HS-5 (cell line): ENCODE measurements at regions not wholly inside any gene's neighbourhood (a gene's known extent, or its start where the extent isn't known, plus 50 kb on each side); places are given as distances from the start of the nearest gene placed in this dataset.
A peak's percentile ranks its signal among the peaks of the same experiment; 100 is the strongest.

Experiments used
- DNase-seq: peaks from one replicate; pipeline ENCODE4 v3.0.0-alpha.2; 2012; ENCODE audit warnings: low read depth

DNA sequence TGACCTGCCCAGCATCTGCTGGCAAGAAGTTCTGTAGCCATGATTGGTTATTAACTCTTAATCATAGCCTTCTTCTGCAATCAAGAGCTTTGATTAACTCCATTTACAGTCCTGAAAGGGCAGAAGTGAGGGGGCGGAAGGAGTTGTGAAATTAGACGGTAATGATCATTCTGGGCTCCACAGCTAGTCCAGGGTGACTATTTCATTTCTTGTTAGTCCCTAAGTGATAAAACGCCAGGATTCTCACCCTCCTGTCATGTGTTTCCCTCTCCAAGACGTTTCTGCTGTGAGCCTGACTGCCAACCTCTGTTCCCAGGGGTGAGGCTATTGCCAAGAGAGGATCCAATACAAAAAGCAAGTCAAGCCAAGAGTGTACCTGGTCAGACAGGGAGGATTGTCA, 155.9 kb upstream of the IPO5 start:
- no peak for DNase-seq

DNA sequence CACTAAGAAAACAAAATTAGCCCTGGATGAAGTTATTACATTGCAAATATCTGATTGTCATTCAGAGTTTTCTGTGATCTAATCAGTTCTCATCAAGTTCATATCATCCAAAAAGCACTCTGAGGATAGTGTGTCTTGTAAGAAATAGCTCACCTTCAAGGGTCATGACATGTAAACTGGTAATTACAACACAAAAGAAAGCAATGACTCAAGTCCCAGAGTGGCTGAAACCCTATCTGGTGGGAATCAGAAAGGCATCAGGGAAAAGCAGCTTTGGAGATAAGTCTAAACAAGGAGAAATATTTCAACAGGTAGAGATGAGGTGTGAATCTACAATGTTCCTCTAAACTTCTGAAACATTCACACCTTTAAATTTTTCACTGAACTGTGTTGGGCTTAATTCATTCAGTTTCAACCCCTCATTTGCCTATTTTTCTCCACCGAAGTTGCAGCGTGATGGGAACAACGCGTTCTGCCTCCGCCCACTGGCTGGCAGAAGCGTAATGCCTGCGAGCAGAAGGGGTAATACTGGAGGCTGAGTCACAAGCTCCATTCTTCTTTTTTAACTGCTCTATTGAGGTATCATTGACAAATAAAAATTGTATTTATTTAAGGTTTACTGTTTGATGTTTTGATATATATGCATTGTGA, 155.2 kb upstream of the IPO5 start:
- no peak for DNase-seq

DNA sequence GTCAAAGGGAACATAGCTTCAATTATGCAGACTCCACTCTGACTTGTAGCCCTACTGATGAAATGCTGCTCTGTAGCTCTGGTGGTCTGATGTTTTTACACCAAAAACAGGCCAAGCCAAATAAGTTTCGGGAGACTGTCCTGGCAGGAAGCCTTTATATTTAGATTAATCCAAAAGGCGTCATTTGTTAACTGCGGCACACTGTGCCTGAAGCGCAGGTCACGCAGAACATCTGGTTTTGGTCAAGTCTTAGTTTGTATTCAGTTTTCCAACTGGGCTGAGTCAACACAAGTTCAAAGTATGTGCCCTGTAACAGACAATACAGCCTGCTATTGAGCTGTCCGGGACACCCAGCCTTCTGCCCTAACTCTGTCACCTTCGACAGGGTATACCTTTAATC, 154.6 kb upstream of the IPO5 start:
- DNase-seq: no peak

DNA sequence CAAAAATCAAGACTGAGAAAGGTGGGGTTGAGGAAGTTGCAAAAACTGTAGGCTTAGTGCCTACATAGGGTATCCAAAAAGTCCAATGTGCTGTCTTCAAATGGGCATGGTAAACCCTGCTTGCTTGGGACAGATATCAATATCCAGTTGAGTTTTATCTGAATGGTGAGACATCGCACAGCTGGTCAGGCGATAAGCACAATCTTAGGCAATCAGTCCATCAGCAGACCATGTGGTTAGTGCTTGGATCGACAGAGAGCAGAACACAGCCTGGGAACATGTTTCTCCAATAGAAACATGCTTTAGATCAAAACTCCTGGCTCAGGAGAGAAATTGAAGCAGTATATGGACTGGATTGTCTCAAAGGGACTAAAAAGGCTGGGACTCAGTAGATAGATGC, 151.3 kb upstream of the IPO5 start:
- DNase-seq: no peak

DNA sequence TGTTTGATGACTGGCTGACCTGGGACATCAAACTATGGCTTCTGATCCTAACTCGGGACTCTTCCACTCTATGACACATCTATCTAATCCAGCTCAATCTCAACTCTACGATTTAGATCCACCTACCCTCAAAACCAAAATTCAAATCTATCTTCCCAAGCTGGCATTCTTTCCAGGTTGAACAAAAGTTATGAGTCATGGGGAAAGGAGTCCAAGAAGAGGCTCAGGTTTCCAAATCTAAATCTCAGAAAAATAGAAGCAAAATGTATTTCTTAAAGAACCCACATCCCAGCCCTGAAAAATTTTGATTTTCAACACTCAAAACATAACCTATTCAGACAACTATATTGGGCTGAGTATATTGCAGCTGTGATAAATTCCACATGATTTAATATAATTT, 143.9 kb upstream of the IPO5 start:
- no peak for DNase-seq

DNA sequence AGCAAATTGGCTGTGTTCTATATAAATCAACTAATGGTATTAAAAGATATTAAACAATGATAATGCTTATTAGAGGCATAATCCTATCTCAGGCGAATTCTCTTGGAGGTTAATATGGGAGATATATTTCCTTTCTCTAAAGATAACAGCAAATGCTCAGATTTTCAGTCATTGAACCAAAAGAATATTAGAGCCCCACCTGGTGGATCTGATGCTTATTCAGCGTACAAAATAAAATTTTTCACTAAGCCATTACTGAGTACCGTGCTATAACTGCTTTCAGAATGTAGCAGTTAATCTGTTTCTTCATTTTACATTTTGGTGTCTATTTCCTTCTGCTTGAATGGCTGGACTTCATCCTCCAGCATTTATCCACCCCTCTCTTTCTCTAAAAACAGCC, 143.3 kb upstream of the IPO5 start:
- no peak for DNase-seq

DNA sequence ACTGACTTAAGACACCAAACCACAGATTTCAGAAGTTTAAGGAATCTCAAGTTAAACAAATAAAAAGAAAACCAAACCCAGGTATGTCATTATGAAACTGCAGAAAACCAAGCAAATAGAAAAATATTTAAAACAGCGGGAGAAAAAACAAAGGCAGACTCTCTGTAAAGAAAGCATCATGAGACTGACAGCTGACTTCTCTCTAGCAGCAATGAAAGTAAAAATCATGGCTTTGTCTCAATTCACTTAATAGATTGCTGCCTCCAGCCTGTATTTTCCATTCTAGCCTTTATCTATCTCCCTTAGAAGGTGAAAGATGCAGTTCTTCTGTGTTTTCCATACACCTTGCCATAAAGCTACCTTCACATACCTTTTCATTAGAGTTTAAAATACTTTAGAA, 131.1 kb upstream of the IPO5 start:
- no peak for DNase-seq

DNA sequence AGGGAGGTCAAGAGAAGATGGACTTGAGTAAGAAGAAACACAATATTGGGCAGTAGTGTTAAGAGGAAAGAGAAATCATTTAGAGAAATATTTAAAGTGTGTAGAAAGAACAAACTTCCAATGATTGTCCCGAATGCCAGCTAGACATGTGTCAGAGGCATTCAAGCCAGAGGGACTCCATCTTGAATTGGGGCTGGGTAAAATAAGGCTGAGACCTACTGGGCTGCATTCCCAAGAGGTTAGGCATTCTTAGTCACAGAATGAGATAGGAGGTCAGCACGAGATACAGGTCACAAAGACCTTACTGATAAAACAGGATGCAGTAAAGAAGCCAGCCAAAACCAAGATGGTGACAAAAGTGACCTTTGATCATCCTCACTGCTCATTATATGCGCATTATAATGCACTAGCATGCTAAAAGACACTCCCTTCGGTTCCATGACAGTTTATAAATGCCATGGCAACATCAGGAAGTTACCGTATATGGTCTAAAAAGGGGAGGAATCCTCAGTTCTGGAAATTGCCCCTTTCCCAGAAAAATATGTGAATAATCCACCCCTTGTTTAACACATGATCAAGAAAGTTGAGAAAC, 127.0 kb upstream of the IPO5 start:
- no peak for DNase-seq

DNA sequence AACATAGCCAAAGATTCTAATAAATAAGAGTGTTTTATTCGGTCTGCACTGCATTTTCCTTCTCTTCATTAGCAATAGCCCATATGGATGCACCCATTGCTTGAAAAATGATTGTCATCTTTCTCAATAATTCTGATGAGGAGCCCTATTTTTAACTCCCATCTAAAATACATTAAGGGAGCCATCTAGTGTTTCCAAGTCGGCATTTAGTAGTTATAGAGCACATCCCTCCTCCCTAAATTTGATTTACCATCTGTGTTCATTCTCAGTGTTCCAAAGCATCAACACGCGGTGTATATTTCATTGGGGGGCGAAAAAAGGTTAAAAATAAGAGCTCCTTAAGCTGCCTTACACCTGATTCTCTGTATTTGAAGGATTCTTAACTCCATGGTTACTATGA, 119.2 kb upstream of the IPO5 start:
- no peak for DNase-seq

DNA sequence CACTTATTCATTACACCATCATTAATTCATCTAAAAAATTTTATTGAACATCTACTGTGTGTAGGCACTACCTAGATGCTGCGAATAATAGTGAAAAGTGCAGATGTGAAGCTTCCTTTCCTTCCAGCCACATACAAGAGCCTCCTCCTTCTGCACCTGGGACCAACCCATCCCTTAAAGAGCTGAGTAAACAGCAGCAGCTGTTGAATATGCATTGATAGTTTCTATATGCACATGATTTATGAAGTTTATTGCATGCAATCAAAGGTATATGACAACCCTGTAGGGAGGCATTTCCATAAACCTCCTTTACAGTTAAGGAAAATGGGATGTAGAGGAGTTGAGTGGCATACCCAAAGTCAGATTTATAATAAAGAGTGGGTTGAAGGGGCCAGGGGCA, 110.3 kb upstream of the IPO5 start:
- DNase-seq: no peak

DNA sequence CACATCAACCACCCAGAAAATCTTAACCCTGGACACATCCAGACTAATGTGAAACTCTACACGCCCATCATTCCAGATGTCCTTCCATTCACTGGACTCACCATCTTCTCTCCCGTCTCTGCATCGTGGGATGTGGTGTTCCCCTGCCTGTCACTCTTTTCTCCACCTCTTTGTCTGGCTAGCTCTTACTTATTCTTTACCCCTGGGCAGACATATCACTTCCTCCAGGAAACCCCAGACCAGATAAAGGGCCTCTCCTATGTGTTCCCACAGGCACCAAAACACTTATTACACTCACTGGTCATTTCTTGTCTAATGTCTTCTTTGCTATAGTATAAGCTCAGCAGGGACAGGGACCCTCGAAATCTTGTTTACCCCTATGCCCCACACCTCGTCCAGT, 109.3 kb upstream of the IPO5 start:
- DNase-seq: no peak

DNA sequence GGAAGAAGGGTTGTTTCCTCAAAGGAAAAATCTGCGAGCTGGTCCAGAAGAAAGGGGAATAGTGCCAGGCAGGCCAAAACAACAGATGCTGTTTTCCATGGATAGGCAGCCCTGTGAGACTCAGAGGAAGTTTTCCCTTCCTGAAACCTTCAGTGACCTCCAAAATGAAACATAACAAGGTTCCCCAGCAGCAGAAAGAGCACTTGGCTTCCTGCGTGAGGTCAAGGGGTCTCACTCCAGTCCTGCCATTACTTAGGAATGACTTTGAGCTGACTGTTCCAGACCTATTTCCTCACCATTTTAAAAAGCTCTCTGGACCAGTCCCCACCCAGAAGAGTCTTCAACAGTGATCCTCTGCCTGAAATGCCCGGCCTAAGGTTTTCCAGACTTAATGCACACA, 104.6 kb upstream of the IPO5 start:
- DNase-seq: no peak

DNA sequence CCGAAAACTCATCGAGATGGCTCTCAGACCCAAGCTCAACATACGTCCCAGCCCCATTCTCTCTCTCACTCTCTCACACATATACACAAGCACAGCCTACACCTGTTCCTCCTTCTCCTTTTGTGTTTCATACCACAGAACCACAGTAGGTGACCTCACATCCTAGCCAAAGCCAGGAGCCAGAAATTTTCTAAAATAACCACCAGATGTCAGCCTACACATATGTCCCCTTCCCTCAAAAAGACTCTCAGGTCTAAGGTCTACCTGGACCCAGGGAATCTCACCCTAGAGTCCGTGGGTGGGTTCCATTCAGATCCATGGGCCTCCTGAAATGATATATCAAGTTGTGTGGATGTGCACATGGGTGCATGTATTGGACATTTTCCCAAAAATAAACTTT, 104.2 kb upstream of the IPO5 start:
- peak; percentile 4 for DNase-seq

DNA sequence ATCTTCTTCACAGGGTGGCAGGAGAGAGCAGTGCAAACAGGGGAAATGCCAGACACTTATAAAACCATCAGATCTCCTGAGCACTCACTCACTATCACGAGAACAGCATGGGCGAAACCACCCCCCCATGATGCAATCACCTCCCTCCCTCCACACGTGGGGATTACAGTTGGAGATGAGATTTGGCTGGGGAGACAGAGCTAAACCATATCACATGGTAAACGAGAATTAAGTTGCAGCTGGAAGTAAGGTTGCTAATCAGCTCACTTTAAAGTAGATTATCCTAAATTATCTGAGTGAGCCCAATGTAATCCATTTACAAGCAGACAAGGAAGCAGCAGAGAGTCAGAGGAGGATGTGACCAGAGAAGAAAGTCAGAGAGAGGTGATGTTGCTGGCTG, 102.2 kb upstream of the IPO5 start:
- no peak for DNase-seq

DNA sequence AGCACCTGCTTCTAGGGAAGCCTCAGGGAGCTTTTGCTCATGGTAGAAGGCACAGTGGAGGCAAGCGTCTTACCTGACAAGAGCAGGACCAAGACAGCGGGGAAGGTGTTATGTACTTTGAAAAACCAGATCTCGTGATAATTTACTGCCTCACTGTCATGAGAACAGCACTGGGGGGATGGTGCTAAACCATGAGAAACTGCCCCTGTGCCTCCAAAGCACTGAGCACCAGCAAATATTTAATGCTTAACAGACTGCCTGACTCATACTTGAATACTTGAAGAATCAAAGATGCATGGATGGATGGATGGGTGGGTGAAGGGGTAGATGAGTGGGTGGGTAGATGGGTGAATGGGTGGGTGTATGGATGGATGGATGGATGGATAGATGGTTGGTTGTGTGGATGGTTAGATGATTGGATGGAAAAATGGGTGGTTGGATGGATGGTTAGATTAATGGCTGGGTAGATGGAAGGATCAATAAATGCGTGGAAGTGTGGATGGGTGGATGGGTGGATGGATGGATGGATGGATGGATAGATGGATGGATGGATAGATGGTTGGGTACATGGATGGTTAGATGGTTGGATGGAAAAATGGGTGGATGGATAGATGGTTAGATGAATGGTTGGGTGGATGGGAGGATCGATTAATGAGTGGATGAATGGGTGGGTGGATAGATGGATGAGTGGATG, 101.1 kb upstream of the IPO5 start:
- DNase-seq: no peak

DNA sequence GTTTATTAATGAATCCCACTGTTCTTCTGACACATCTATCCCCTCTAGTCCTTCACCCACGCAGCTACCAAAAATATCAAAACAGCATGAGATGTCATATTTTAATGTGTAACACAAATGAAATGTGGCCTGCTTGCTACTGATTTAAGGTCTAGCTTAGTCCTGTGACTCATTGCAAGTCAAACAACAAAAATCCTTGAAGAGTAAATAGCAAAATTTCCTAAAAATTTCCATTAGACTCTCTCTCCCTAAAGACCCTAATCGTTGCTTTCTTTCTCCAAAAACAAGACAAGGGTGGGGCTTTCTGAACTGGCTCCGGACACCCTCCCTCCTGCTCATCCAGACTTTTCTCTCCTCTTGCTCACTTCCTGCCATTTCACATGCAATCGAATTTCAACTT, 99.9 kb upstream of the IPO5 start:
- DNase-seq: peak; percentile 10

DNA sequence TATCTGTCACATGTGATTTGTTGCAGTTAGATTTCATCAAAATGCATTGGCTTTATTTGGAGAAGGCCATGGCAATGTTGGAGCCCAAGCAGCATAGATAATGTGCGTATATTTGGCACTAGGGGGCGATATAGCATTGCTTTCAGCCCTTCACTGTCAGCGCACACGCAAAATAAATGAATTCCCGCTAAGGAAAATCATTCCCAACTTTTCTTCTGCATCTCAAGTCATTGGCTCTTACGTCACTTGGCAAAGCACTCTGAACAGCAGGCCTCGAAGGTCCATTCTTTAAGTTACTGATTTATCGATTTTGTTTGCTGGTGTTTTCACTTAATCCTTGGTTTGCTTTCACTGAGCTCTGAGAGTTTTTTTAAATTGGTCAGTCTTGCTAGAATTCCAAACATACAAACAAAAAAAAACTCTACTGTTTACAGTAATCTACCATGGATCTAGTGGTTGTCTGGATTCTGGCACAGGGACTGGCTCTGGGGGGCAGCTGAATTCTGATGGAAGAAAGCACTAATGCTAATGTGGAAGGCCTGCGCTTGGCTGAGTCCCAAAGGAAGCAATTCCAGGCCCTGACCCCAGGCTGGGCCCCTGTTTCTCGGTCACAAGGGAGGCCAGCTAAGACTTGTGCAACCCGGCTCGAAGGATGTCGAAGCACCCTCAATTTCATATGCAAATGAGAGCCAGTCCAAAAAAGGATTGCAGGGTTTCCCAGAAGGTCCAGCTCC, 97.7 kb upstream of the IPO5 start:
- DNase-seq: no peak

DNA sequence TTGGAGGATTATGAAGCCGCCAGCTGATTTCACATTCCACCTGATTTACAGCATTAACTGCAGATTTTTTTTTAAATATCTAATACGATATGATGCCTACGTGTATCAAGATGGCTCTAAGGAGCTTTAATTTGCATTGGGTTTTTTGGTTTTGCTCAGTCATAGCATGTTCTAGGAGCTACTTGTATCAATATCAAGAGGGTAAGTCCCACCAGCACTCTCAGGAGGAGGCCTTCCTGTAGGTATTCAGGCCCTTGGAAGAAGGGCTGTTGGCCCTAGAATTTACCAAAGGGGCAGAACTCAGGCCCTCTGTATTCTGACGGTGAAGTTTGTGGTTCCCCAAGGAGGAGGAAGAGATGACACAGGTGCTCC, 97.2 kb upstream of the IPO5 start:
- no peak for DNase-seq

DNA sequence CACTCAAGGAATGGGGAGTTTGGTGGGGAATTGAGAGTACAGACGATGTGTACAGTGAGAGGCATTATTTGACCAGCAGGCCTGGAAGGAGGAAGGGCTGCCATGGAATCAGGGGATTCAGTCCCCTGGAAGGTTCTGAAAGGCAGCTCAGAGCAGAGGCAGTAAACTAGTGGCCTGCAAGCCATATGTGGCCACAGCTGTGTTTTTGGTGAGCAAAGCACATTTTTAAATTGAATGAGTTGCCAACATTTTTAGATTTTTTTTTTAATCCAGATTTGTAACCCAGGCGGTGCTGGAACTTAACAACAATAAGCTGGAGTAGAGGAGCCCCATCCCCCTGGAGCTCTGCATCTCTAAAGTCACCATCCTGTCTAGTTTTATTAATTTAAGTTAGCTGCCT, 95.3 kb upstream of the IPO5 start:
- DNase-seq: no peak

DNA sequence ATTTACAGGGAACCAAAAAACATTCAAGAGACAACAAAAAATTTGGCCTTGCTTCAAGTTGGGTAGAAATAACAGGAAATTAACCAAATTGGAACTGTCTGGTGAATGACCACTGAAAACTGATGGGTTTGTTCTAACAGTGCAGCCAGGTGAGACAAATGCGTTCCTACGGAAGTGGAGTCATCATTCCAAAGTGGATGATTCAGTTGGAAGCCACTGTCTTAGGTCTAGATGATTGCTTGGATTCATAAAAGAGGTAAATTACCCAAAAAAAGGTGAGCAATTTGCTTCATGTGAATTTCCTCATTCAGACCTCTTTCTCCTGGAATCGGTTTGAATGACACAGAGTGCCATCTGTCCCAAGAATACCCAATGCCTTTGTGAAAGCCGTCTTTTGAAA, 87.1 kb upstream of the IPO5 start:
- DNase-seq: no peak

DNA sequence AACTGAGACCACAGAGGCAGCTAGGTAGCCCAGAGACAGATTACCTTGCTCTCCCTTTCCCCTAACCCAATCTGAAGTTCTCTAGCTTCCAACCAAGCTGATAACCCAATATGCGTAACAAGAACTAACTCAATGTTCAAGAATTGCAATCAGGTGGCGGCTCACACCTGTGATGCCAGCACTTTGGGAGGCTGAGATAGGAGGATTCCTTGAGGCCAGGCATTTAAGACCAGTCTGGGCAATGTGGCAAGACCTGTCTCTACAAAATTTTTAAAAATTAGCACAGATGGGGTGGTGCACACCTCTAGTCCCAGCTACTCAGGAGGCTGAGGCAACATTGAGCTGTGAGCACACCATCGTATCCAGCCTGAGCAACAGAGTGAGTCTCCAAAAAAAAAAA, 86.7 kb upstream of the IPO5 start:
- DNase-seq: no peak

DNA sequence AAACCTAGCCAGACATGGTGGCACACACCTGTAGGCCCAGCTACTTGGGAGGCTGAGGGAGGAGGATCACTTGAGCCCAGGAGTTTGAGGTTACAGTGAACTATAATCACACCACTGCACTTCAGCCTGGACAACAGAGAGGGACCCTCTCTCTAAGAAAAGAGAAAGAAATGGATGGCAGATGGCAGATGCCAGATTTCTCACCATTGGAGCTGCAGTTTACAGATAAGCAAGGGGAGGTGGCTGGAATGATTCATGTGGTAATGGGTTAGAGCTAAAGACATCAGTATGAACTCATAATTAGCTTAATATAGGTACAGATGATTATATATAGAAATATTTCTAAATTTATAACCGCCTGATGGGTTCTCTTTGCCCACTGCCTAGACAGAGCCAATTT, 80.1 kb upstream of the IPO5 start:
- no peak for DNase-seq

DNA sequence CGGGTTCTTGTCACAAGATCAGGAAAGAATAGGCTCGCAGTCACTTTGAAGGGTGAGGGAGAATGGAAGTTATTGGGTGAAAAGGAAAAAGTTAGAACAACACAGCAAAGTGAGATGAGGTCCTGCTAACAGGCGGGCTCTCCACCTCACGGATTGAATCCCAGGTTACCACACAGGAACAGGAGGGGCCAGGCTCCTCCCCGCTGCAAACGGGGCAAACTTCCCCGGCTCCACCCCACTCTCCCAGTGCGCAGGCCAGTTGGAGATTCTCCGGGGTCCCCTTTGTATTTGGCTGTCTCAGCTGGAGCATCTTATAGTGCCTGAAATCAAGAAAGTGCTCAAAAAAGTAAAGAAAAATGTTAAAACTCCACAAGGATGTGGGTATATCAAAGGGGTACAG, 78.3 kb upstream of the IPO5 start:
- no peak for DNase-seq
